Activated CD8-positive, alpha-beta T cell treated with anti-CD3 and anti-CD28 coated beads, Interleukin-2, amount 10 ng/mL, durations not matched to agents 7 days and 5 days (primary cell): ENCODE measurements at regions not wholly inside any gene's neighbourhood (a gene's known extent, or its start where the extent isn't known, plus 50 kb on each side); places are given as distances from the start of the nearest gene placed in this dataset.

Source experiments
- ATAC-seq: fragments of 150-1000 bp; cut with Tn5 transposase; one replicate; pipeline ENCODE4 v1.10.0; 2021; ENCODE audit warnings: moderate library complexity
- CTCF ChIA-PET: fragments of 350-600 bp; sonication (Branson Sonifier 250); formaldehyde crosslinking; loops from one replicate; lab custom pipeline; 2021; ENCODE audit warnings: antibody characterized with exemption; lab: Charles Lee
- POLR2A ChIA-PET: fragments of 350-600 bp; sonication (Branson Sonifier 250); formaldehyde crosslinking; loops from one replicate; lab custom pipeline; 2021; ENCODE audit warnings: antibody characterized with exemption; lab: Charles Lee
- DNase-seq: peaks from one replicate; pipeline ENCODE4 v3.0.0-alpha.2; 2020
- H3K27ac Mint-ChIP-seq: one replicate; pipeline ENCODE4 v1.8.0; 2021; ENCODE audit warnings: mild to moderate bottlenecking, mixed read lengths
- H3K27me3 Mint-ChIP-seq: one replicate; pipeline ENCODE4 v1.8.0; 2021; ENCODE audit warnings: low read depth, mixed read lengths
- H3K36me3 Mint-ChIP-seq: one replicate; pipeline ENCODE4 v1.8.0; 2021; ENCODE audit warnings: low read depth, mixed read lengths
- H3K4me1 Mint-ChIP-seq: one replicate; pipeline ENCODE4 v1.8.0; 2021; ENCODE audit warnings: low read depth, mixed read lengths
- H3K4me3 Mint-ChIP-seq: one replicate; pipeline ENCODE4 v1.8.0; 2021; ENCODE audit warnings: mild to moderate bottlenecking, mixed read lengths
- H3K9me3 Mint-ChIP-seq: one replicate; pipeline ENCODE4 v1.8.0; 2022; ENCODE audit warnings: mixed read lengths; ENCODE audit not compliant: insufficient read depth

DNA sequence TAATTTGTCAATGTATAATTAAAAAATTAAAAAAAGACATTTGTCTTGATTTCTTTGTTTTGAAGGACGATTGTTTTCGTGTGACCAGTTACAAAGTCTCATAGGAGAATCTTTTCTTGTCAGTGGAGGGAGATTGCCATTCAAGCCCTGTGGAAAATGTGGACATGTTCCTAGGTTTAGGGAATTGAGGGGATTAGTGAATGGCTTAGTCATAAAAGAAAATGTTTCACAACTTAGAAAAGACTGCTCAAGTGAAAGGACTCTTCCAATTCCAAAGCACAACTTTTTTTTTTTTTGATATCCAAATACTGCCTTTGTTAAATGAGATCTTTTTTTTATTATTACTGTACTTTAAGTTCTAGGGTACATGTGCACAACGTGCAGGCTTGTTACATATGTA lies 140.7 kb upstream of the HABP2 start:
- CTCF ChIA-PET: no interaction called here

DNA sequence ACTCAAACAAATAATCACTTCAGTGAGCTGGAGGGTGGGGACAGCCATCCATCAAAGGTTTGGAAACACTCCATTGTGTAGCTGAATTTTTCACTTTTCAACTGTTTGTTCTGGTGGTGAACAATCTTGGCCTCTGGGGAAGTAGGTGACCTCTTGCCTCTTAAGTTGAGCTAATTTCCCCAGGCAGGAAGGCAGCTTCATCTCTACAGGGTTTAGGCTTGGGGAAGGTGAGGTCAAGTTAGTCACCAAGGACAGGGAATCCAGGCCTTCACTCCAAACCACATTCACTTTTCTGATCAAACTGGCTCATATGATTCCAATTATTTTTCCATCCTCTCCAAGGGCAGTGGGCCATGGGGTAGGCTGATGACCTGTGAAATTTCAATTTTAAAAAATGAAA lies 138.3 kb upstream of the HABP2 start:
- Mint-ChIP-seq H3K36me3 (no peaks in the 10 kb centered on the region), H3K27me3 (peaks cover 18% of the 10 kb centered on the region), H3K27ac (no peak overlapping the region), H3K4me1 (no peaks in the 10 kb centered on the region), H3K9me3 (peaks cover 4% of the 10 kb centered on the region), H3K4me3 (no peak overlapping the region)
- POLR2A ChIA-PET: no interaction called here
- ATAC-seq: no peak
- CTCF ChIA-PET: no interaction called here
- DNase-seq: no peak

More for the DNA sequence above, 140.7 kb upstream of the HABP2 start:
- Mint-ChIP-seq H3K4me3 (no peak overlapping the region), H3K4me1 (no peaks in the 10 kb centered on the region), H3K27ac (no peak overlapping the region), H3K27me3 (peaks cover 15% of the 10 kb centered on the region), H3K9me3 (peaks cover 3% of the 10 kb centered on the region), H3K36me3 (no peaks in the 10 kb centered on the region)
- ATAC-seq (no peak), DNase-seq (no peak)
- POLR2A ChIA-PET: no interaction called here

DNA sequence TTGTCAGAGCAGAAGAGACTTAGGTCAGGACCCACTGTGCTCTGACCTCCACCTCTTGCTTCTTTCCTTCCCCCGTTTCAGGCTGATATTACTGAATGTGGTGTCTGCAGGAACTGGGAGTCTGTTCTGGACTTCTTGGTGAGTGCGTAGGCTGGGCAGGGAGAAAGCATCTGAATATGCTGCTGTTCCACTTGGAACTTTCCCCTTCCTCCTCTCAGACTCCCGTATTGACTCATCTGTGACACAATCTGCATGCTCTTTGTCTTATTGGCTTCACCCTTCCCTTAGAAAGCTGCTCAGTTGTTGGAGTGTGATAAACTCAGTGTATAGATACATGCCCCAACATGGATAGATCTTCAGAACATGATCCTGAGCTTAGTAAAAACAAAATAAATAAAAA lies 137.6 kb upstream of the HABP2 start:
- H3K36me3 Mint-ChIP-seq: no peaks in the 10 kb centered on the region
- H3K27me3 Mint-ChIP-seq: peaks cover 18% of the 10 kb centered on the region
- CTCF ChIA-PET: interaction anchor here (1.4 kb wide), 1 partner anchor 18 kb away, joined by 3 read pairs; no protein-coding TSS in a partner anchor
- no peak overlapping the region for H3K4me3 Mint-ChIP-seq
- no peak for ATAC-seq
- no peak for DNase-seq
- H3K4me1 Mint-ChIP-seq: no peaks in the 10 kb centered on the region
- peaks cover 11% of the 10 kb centered on the region for H3K9me3 Mint-ChIP-seq
- POLR2A ChIA-PET: no interaction called here
- no peak overlapping the region for H3K27ac Mint-ChIP-seq

DNA sequence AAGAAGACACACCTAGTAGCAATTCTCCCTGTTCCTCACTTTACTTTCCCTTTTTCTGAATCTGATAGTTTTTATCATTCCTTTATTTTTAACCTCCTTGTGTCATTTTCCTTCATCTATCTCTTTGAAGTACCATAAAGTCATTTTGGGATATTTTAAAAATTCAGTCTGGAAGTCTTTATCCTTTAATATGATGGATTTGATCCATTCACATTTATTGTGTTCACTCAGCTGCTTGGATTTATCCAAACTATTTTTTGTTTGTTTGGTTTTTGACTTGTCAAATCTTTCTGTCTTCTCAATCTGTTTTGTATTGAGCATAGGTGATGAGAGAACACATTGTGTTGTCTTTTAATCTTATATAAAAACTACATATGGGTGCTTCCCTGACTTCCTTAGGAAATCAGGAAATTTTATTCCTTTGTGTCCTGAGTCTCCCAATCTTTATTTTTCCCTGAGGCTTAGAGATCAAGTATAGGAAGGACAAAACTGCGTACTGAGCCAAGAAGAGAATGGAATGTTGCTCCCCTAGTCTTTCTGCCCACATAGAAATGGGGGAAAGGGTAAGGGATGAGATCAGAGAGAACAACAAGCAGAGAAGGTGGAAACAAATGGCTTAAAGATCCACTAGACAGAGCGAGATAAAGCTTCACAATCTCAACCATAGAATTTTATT lies 132.7 kb upstream of the HABP2 start:
- Mint-ChIP-seq H3K27me3 (peaks cover 6% of the 10 kb centered on the region), H3K27ac (no peak overlapping the region), H3K4me1 (no peaks in the 10 kb centered on the region), H3K9me3 (peaks cover 11% of the 10 kb centered on the region), H3K36me3 (no peaks in the 10 kb centered on the region), H3K4me3 (no peak overlapping the region)
- ChIA-PET POLR2A (no interaction called here), CTCF (no interaction called here)
- ATAC-seq: no peak
- no peak for DNase-seq

DNA sequence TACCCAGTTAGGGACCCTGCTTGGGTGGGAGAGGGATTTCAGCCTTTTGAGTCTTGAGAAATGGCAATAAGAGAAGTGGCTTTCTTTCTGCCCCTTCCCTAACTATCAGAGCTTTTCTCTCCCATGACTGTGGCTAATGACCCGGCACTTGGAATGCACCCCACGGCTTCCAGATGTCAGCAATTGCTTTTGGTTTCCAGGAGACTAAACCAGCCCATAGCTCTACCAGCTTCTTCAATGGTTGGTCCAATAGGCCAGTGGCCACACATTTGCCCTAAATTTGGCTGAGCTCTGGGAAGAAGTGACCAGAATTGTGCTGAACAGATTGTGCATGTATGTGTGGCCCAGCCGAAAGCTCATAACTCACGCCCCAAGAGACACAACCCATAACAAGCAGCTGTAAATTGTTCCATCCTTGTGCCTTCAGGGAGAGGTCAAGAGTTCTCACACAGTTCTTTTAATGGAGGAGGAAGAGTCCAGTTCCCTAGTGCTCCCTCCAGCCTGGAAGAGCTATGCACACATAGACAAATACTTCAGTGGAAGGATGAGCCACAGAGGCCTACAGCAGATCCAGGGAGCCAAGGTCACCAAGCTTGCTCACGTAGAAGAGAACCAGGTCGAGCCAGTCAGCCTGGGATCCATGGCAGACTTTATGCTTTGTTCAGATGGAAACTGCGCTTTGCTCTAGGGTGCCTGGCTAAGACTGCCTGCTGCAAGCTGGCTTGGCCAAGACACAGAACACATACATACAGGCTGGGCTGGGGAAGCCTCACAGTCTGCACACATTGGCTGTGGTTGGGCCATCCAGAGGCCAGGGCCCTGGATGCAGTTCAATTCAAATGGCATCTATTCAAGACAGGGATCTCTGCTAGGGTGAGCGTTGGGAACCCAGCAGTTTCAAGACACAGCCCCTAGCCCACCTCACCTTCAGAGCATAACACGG lies 131.8 kb upstream of the HABP2 start:
- ChIA-PET CTCF (no interaction called here), POLR2A (no interaction called here)
- Mint-ChIP-seq H3K36me3 (no peaks in the 10 kb centered on the region), H3K27me3 (peaks cover 3% of the 10 kb centered on the region), H3K9me3 (peaks cover 11% of the 10 kb centered on the region), H3K4me3 (no peak overlapping the region), H3K4me1 (no peaks in the 10 kb centered on the region), H3K27ac (no peak overlapping the region)
- DNase-seq (no peak), ATAC-seq (no peak)

DNA sequence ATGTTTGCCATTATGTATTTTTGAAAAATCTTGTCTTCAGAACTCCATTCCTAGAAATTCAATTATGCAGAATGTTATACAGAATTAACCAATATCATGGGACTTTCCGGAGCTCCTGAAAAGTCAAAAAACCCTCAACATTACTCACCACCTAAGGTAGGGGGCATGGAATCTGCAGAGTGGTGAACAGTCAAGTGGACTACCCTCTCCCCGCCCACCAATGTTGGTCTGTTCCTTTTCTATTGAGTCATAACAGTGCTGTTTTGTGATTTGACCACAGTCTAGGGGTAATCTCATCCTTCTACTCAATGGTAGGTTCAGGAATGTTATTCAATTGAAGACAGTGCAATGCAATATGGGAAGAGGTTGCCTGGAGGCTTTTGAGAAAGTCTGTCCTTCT lies 130.5 kb upstream of the HABP2 start:
- H3K36me3 Mint-ChIP-seq: no peaks in the 10 kb centered on the region
- peaks cover 11% of the 10 kb centered on the region for H3K9me3 Mint-ChIP-seq
- no peaks in the 10 kb centered on the region for H3K4me1 Mint-ChIP-seq
- POLR2A ChIA-PET: no interaction called here
- no peak for DNase-seq
- no peak overlapping the region for H3K27ac Mint-ChIP-seq
- H3K4me3 Mint-ChIP-seq: no peak overlapping the region
- CTCF ChIA-PET: no interaction called here
- ATAC-seq: no peak
- peaks cover 3% of the 10 kb centered on the region for H3K27me3 Mint-ChIP-seq

DNA sequence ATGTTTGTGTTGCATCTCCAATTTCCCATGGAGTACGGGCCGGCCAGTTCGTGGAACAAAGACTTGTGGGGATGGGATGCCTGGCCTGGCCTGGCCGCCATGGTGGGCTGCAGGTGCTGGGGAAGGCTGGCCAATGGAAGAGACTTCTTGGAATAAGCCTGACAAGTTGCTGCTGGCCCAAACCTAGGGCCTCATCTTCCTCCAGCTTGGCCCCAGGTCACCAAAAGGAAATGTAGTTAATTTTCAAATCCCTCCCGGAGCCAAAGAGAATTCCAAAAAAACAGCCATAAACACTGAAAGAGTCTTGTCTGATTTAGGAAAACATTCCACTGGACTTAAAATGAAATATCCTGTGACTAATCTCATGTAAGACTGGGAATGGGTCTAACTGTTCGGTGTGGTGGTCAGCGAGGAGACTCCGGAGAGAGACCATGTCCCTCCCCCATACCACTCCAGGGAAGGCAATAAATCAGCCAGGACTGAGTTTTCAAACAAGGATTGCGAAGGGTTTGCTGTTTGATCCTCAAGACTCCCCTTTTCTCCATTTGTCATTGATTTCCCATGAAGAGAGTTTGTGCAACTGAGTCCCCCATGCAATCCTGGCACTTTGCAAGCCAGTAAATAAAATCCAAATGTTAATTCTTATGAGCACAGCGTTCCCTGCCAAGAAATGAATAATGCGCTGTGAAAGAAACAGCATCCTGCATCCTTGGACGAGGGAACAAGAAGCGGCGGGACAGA lies 128.7 kb upstream of the HABP2 start:
- ChIA-PET POLR2A (no interaction called here), CTCF (no interaction called here)
- H3K4me3 Mint-ChIP-seq: no peak overlapping the region
- peaks cover 11% of the 10 kb centered on the region for H3K9me3 Mint-ChIP-seq
- ATAC-seq (no peak), DNase-seq (no peak)
- no peaks in the 10 kb centered on the region for H3K27me3 Mint-ChIP-seq
- no peaks in the 10 kb centered on the region for H3K36me3 Mint-ChIP-seq
- no peak overlapping the region for H3K27ac Mint-ChIP-seq
- no peaks in the 10 kb centered on the region for H3K4me1 Mint-ChIP-seq

DNA sequence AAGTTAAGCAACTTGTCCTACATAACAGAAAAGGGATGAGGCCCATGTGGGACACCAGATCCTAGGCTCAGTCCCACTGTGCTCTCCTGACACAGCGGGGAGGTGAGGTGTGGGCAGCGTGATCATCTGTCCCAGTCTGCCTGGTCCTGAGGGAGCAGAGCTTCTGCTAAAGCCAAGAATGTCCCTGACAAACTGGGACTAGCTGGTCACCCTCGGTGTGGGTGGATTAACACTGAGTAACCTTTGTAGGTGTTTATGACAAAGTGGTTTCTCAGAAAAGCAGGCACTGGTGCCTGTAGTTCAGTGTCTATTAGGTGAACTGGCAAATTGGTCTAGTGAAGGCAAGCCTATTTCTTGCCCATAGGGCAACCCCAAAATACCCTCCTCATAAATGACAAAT lies 127.8 kb upstream of the HABP2 start:
- H3K27me3 Mint-ChIP-seq: peaks cover 2% of the 10 kb centered on the region

DNA sequence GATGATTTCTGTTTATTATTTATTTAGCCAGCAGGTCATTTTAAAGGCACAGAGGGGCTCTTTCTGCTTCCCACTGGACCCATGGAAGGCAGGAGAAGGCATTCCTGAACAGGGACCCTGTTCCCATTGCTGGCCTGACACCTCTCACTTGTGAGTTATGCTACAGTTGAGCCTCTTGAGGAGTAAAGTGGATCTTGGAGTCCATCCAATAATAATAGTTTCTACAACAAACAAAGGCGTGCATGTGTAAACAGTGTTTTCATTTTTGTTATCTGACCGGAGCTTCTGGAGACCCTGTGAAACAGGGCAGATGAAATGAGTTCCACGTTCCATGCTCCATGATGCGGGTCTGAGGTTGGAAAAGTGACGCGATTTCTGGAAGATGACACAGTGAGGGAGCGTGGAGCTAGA lies 127.3 kb upstream of the HABP2 start:
- H3K36me3 Mint-ChIP-seq: no peaks in the 10 kb centered on the region
- peaks cover 2% of the 10 kb centered on the region for H3K27me3 Mint-ChIP-seq
- H3K4me1 Mint-ChIP-seq: no peaks in the 10 kb centered on the region
- no peak overlapping the region for H3K4me3 Mint-ChIP-seq
- ChIA-PET CTCF (no interaction called here), POLR2A (interaction anchor here (0.6 kb wide), 1 partner anchor 920 kb away, joined by 3 read pairs; no protein-coding TSS in a partner anchor)
- no peak for DNase-seq
- no peaks in the 10 kb centered on the region for H3K9me3 Mint-ChIP-seq
- no peak for ATAC-seq
- H3K27ac Mint-ChIP-seq: no peak overlapping the region

More for the DNA sequence above, 127.8 kb upstream of the HABP2 start:
- ATAC-seq: no peak
- Mint-ChIP-seq H3K4me1 (no peaks in the 10 kb centered on the region), H3K4me3 (no peak overlapping the region), H3K9me3 (peaks cover 5% of the 10 kb centered on the region), H3K27ac (no peak overlapping the region), H3K36me3 (no peaks in the 10 kb centered on the region)
- no peak for DNase-seq
- ChIA-PET CTCF (no interaction called here), POLR2A (interaction anchor here (0.6 kb wide), 1 partner anchor 920 kb away, joined by 3 read pairs; no protein-coding TSS in a partner anchor)

DNA sequence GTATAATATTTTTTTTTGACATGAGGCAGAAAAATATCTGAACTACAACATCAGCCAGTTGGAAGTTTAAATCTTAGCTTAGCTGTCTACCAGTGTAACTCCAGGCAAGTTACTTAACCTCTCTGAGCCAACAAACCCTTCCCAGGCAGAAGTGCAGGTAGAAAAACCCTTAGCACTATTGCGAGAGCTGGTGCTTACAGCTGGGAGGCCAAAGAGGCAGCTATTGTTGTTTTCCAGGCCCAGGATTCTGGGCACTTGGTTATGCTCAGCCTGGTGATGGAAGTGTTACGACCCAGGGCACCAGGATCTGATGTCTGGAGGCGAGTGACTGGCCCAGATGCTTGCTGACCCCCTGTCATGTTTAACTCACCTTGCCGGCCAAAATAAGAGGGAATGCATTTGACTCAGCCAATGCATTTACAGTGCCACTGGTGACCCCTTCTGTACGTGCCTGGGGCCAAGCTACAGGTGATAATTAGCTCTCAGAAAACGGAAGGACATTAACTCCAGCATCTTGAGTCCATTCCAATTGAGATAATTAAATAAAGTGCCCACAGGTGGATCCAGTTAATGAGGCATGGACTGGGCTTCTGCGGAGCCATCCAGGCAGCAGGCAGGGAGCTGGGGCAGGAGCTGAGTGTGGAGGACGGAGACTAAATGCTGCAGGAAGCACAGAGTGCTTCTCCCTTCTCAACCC lies 126.5 kb upstream of the HABP2 start:
- CTCF ChIA-PET: no interaction called here
- no peak for DNase-seq
- Mint-ChIP-seq H3K27ac (no peak overlapping the region), H3K4me3 (no peak overlapping the region), H3K36me3 (no peaks in the 10 kb centered on the region), H3K4me1 (no peaks in the 10 kb centered on the region), H3K27me3 (peaks cover 2% of the 10 kb centered on the region), H3K9me3 (no peaks in the 10 kb centered on the region)
- ATAC-seq: no peak
- POLR2A ChIA-PET: no interaction called here

DNA sequence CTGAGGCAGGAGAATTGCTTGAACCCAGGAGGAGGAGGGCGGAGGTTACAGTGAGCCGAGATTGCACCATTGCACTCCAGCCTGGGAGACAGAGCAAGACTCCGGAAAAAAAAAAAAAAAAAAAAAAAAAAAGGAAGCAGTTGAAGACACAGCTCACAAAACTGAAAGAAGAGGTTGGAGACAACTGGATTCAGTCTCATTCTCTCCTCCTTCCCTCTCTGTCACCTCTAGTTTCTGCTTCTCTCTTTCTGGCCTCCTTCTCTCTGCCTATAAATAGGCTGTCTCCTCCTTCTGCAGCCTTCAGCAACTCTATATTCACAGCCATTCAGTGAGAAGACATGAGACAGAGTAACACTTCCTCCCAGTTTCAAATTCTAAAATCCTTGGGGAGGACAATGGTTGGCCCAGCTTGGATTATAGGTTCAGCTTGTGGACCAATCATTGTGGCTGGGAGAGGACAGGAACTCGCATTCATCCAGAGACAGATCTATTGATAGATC lies 125.6 kb upstream of the HABP2 start:
- H3K4me3 Mint-ChIP-seq: no peak overlapping the region
- ChIA-PET POLR2A (no interaction called here), CTCF (no interaction called here)
- ATAC-seq: no peak
- H3K27ac Mint-ChIP-seq: no peak overlapping the region
- no peaks in the 10 kb centered on the region for H3K36me3 Mint-ChIP-seq
- no peak for DNase-seq
- no peaks in the 10 kb centered on the region for H3K9me3 Mint-ChIP-seq
- no peaks in the 10 kb centered on the region for H3K4me1 Mint-ChIP-seq
- peaks cover 2% of the 10 kb centered on the region for H3K27me3 Mint-ChIP-seq
